GM19099 (cell line): ENCODE measurements at regions not wholly inside any gene's neighbourhood (a gene's known extent, or its start where the extent isn't known, plus 50 kb on each side); places are given as distances from the start of the nearest gene placed in this dataset.

Source experiments
- POLR2A ChIP-seq: IDR thresholded peaks from 3 replicates; pipeline ENCODE4 v1.6.1; 2011; ENCODE audit warnings: low read depth; ENCODE audit not compliant: insufficient read length; ENCODE audit errors: extremely low read depth

DNA sequence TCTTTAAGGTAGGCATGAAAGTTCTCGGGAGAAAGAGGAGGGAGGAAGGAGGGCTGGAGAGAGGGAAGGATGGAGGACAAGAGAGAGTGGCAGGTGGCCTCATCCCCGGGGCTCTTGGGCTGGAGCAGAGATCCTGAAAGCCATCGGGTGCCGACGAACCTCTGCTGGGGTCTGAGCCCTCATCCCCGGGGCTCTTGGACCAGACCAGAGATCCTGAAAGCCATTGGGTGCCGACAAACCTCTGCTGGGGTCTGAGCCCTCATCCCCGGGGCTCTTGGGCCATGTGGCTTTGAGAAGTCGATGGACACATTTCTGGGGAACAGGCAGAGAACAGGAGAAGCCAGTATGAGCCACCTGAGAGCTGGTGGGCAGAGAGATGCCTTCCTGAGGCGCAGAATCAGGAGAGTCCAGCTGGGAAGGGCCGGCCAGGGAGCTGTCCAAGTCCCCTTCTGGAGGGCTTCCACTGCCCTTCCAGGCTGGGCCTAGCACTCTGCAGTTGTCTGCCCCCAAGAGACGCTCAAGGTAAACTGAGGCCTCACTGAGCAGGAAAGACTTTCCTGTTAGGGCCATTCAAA lies 1398.1 kb downstream of the BRD1 start:
- no peak for TF ChIP-seq POLR2A

DNA sequence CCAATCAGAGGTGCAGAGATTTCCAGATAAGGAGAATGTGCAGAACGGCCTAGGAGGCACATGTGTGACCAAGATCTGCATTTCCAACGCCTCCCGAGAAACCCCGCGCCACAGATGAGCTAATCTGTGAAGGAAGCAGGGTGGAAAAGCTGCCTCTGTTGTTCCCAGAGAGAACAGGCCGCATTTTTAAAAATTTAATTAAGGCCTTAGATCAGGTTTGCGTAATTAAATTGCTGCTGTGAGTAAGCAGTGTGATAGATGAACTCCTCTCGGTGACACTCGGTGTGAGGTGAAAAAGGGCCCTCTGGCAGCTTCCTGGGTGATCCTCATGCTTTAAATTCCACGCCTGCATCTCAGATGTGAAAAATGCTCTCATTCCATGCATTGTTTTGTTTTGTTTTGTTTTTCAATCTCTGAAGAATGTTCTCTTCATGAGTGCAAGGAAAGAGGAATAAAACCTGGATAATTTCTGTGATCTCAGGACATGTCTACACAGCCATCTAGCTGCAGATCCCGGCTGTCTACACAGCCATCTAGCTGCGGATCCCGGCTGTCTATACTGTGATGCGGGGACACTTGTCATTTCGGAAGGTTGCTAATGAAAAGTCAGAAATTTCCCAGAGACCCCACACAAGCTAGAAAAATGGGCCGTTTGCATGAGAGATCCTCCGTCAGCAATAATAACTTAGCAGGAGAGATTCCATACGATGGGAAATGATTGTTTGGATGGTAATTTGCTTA lies 1398.9 kb downstream of the BRD1 start:
- no peak for TF ChIP-seq POLR2A

DNA sequence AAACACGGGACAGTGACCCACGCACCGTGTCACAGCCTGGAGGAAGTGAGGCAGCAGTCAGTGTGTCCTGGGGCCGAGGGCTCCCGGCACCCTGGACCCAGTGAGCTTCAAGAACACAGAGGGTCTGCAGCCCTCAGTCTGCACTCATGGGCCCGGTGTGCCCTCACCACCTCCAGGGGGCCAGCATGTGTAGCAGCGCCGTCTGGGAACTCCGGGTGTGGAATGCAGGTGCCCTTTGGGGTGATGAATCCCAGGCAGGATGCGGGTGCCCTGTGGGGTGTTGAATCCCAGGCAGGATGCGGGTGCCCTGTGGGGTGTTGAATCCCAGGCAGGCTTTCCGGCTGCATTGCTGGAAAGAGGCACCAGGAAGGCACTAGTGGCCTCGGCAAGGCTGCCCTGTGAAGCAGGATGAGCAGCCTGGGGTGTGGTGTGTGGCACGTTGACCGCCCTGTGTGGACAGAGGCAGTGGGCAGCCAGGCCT lies 1399.9 kb downstream of the BRD1 start:
- TF ChIP-seq POLR2A, result no peak

DNA sequence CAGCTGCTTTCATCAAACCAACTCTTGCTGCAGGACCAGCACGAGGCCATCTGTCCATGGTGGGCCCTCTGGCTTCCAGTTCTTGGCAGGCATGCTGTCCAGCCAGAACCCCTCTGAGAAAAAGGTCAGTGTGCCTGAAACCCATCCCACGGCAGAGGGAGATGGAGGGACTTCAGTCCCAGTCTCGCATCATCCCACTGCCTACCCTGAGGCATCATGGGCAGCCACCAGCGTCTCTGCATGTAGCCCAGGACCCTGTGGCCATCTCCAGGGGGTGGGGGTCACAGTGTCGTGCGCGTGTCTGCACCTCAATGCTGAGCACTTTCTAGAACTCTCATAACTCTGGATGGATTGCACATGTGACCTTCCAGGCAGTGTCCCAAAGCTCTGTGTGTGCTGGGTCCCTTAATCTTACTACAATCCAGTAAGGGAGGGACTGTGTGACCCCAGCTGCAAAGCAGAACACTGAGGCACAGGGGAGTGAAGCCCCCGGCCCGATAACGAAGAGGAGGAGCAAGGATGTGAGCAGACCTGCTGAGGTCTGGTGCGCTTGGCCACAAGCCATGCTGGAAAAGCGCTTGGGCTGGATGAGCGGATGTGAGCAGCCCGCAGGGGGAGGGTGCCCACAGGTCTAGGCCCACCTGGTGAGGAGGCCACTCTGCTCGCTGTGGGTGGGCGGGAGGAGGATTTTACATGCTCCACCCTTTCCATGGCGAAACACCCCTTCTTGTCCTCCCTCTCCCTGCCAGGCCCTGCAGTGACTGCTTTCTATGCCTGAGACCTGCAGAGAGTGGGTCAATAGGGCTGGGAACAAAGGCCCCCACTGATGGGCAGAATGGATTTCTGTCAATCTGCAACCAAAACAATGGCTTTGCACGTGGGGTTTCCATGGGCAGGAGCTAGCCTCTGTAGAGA lies 1401.0 kb downstream of the BRD1 start:
- TF ChIP-seq POLR2A, result no peak

DNA sequence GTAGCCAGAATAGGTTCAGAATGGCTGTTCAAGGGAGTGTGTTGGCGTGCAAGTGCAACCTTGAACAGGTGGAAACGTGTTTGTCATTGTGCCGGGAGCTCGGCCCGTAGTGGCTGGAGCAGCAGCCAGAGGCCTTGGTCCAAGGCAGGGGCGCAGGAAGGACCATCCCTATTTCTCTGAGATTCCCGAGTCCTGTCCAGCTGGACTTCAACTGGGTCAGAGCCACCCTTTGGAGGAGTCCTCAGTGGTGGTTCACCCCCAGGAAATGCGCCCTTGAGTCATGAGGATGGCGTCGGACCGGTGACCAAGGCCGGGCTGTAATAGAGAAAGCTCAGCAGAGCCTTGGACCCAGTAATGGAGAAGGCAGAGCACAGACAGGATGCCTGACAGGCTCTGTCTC lies 1402.0 kb downstream of the BRD1 start:
- no peak for TF ChIP-seq POLR2A

DNA sequence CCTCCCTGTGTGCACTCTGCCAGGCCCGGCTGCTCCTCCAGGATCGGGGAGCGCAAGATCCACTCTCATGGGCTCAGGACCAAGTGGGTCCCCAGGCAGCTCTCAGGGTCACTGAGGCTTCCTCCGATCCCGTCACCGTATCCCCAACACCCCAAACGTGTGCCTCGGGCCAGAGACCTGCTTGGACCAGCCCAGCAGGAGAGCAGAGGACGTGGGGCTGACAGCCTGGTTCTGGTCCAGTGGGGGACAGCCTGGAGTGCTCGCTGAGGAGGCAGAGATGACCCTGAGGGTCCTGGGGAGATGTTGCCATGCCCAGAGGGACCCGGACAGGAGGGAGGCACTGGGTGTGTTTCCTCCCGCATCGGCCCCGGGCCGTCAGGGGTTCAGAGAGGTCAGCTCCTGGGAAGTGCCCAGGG lies 1402.6 kb downstream of the BRD1 start:
- no peak for TF ChIP-seq POLR2A

DNA sequence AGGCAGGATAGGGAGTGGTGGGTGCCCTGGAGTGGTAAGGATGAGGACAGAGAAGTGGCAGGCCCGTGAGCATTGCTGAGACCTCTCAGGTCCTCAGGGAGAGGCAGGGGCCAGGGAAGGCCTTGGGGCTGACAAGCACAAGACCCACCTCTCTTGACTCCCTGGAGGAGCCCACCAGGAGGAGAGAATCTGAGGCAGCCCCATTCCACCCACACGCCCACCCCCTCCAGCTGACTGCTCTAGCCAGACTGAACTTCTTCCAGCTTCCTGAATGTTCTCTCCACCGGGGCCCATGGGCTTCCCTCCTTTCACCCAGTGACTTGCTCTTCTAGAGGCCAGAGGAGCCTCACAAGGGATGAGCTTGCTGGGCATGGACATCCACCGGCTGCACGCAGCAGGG lies 1403.0 kb downstream of the BRD1 start:
- TF ChIP-seq POLR2A, result no peak

DNA sequence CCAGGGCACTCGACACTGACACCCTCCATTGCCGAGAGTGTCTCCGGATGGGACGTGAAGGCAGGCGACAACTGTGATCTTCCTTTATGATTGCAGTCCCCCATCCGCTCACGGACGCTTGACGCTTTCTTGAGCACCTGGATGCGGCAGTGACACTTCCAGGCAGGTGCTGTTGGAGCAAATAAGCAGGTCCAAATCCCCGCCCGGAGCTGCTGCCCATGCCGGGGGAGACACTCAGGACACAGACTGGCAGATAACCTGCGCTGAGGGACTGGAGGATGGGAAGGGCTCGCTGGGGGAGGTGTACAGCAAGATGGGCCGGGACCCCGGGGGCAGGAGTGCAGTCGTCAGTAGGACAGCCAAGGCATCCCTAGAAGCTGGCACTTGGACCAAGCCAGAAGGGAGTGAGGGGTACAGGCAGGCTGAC lies 1403.5 kb downstream of the BRD1 start:
- TF ChIP-seq POLR2A, result no peak

DNA sequence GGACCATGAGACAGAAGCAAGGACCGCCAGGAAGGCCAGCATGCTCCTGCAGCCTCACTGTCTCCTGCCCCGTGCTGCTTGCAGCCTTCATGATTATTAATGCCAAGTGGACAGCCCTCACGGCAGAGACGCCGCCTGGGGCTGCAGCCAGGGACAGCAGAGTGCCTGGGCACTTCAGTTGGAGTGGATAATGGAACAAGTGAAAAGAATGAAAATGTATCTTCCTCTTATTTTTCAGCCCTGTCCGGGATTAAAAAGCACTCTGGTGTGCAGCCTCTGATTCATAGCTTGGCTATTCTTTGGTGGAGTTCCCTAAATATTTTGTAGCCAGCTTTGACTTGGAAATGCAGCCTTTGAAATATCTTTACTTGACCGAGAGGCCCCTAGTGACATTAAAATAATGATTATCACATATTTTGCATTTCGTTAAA lies 1404.2 kb downstream of the BRD1 start:
- no peak for TF ChIP-seq POLR2A

DNA sequence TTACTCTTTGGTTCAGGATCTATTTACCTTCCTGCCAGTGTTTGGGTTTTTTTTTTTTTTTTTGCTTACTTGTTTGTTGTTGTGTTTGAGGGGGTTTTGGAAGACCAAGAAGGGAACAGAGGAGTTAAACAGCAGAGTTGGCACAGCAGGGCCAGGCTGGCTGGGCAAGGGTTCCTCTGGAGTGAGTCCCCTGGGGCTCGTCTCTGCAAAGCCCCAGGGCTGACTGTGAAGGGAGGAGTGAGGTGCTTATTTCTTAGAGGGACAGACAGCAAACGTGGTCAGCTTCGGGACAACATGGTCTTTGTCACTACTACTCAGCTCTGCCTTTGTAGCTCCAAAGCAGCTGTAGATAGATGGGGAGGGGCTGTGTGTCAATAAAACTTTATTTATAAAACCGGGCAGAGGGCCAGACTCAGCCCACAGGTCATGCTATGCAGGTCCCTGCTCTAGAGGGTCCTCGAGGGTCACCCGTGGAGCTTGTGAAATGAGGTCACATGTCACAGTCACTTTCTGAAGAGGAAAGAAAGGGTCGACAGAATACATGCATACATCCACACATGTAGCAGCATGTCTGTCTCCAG lies 1404.7 kb downstream of the BRD1 start:
- no peak for TF ChIP-seq POLR2A

DNA sequence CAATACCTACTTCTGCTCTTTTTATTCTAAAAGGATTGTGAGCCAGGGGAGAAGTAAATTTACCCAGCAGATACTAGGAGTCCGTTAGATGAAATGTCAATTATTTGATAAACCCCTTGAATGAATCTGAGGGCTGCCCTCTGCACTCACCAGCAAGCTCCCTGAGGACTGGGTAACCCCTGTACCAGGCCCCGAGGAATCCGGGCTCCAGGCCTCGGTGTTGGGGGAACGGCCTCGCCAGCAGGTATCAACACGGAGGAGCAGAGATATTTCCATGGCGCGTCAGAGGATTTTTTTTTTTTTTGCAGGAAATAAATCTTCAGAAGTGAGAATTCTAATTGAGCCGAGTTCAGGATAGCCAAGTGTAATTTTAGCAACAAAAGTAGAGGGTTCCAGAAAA lies 1408.8 kb downstream of the BRD1 start:
- TF ChIP-seq POLR2A, result no peak

DNA sequence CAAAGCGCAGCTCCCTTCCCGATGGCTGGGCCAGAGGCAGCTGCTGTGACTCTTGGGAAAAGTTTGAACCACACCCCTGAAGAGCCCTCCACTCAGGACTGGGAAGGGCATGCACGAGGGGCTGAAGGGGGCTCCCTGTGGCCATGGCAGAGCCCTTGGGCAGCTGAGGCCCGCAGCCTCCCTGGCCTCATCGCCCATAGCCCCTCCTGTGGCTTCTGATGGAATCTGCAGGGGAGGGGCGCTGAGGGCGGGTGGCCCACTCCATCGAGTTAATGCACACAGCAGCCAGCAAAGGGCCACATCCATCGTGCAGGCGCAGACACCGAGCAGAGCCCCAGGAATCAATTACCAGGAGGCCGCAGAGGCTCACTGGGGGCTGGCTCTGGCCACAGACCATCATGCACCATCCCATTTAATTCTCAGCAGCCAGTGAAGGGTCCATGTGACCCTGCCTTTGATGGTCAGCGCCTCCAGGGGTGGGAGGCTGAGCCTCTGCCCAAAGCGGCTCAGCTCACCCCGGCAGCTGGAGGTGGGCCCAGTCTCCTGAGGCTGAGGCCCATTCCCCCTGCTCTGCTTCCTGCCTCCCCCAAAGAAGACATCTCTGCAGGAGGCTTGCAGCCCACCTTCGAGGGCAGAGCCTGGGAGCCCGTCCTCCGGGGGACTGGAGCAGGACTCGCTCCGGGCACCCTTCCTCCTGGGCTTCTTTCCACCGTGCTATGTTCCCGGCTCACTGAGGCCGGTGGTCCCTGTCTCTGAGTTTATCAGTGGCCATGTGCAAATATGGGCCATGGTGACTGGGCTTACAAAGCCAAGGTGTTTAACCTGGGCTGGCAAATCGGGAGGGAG lies 1410.2 kb downstream of the BRD1 start:
- TF ChIP-seq POLR2A, result no peak

DNA sequence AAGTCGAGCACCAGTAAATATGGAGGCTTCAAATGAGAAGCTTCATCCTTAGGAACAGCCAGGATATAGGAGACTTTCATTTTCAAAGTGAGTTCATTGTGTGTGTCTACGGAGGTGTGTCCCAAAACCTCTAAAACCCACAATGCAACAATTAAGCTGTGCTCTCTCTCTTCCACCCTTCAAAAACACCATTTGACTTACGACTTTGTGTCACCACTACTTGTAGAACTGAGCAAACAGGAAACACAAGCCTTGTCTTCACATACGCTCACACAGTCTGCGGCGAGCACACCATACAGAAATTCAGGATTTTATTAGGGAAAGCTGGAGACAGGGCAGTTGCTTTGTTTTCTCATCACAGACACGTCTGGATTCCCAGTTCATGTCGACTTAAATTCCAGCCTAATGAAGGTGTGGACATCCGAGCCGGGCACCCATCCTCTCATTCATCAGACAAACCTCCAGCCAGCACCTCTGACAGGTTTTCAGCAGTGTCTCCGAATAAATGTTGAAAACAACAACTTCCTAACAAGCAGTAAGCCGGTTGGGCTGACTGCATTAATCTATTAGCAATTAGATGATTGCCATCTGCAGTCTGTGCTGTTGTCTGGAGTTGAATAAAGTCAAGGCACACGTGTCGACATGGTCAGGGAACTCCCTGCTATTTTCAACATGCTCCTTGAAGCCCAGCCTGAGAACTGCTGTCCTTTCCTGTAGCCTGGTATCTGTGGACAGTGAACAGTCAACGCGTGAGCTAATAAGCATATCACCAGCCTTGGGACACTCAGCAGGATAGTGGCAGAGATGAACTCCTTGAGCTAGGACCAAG lies 1411.1 kb downstream of the BRD1 start:
- TF ChIP-seq POLR2A, result no peak
